ENCODE measurements at regions not wholly inside any gene's neighbourhood (a gene's known extent, or its start where the extent isn't known, plus 50 kb on each side); places are given as distances from the start of the nearest gene placed in this dataset.

DNA sequence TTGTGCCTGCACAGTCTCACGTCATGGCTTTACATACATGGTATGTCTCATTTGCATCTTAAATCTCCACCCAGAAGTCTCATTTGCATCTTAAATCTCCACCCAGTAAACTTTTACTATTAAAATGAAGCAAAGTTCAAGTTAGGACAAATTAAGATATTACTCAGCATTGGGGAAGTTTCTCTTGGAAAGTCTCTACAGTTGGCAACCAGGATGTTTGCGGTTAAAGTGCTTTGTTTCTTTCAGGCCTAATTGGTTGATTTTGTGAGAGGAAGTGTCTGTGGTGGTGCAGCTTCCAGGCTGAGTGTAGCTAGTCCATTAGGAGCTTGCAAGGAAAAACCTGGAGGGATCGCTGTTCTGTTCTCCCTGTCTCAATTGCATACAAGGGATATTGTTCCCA lies 1373.3 kb upstream of the GOT2 start:
- no peak for TF ChIP-seq POLR2AphosphoS5 (IDR thresholded peaks at IDR 0.05)
- no peak for TF ChIP-seq POLR2A (IDR thresholded peaks at IDR 0.05)
